ENCODE measurements at regions not wholly inside any gene's neighbourhood (a gene's known extent, or its start where the extent isn't known, plus 50 kb on each side); places are given as distances from the start of the nearest gene placed in this dataset.

GRCh38 chr16:86751076-86752030, 173.0 kb downstream of the FOXL1 start:
- Histone ChIP-seq H3K27ac (ENCODE audit: low read length) (no peak overlapping the region), H3K9me3 (ENCODE audit: insufficient read depth, low read length) (no peaks in the 10 kb centered on the region), H3K79me2 (ENCODE audit: low read length) (no peaks in the 10 kb centered on the region), H3K4me2 (ENCODE audit: low read length) (no peak overlapping the region), H3K27me3 (ENCODE audit: low read depth, low read length) (no peaks in the 10 kb centered on the region), H3K36me3 (replicated peaks; ENCODE audit: low read depth, low read length) (no peaks in the 10 kb centered on the region), H3K9ac (ENCODE audit: low read length) (no peak overlapping the region), H3K4me3 (ENCODE audit: low read length) (no peak overlapping the region), H3K4me1 (ENCODE audit: low read length) (no peaks in the 10 kb centered on the region), H2AFZ (ENCODE audit: low read depth, low read length) (no peak overlapping the region), H4K20me1 (ENCODE audit: insufficient read depth, low read length) (no peaks in the 10 kb centered on the region)
- TF ChIP-seq EZH2phosphoT487 (IDR thresholded peaks at IDR 0.05; ENCODE audit: low read depth) = no peak
- TF ChIP-seq CTCF (IDR thresholded peaks at IDR 0.05; ENCODE audit: low read depth, low read length) = no peak

- H3K4me3 ChIP-seq (ENCODE audit: low read length) = no peak overlapping the region
- no peaks in the 10 kb centered on the region for H3K79me2 ChIP-seq (ENCODE audit: low read length)
- H3K27me3 ChIP-seq (ENCODE audit: low read depth, low read length) = no peaks in the 10 kb centered on the region
- no peak overlapping the region for H3K27ac ChIP-seq (ENCODE audit: low read length)
- no peaks in the 10 kb centered on the region for H3K4me1 ChIP-seq (ENCODE audit: low read length)
- no peak overlapping the region for H2AFZ ChIP-seq (ENCODE audit: low read depth, low read length)
- TF ChIP-seq EZH2phosphoT487 (IDR thresholded peaks at IDR 0.05; ENCODE audit: low read depth) (no peak), CTCF (IDR thresholded peaks at IDR 0.05; ENCODE audit: low read depth, low read length) (no peak)
- no peaks in the 10 kb centered on the region for H3K9me3 ChIP-seq (ENCODE audit: insufficient read depth, low read length)
- no peak overlapping the region for H3K4me2 ChIP-seq (ENCODE audit: low read length)
- H3K36me3 ChIP-seq (replicated peaks; ENCODE audit: low read depth, low read length) = no peaks in the 10 kb centered on the region
- H4K20me1 ChIP-seq (ENCODE audit: insufficient read depth, low read length) = no peaks in the 10 kb centered on the region
- H3K9ac ChIP-seq (ENCODE audit: low read length) = no peak overlapping the region
These were observed 174.3 kb downstream of the FOXL1 start for GRCh38 chr16:86752582-86753175.

- Histone ChIP-seq H3K27ac (ENCODE audit: low read length) (no peak overlapping the region), H3K9ac (ENCODE audit: low read length) (no peak overlapping the region), H4K20me1 (ENCODE audit: insufficient read depth, low read length) (no peaks in the 10 kb centered on the region), H3K4me2 (ENCODE audit: low read length) (no peak overlapping the region), H3K9me3 (ENCODE audit: insufficient read depth, low read length) (no peaks in the 10 kb centered on the region), H3K79me2 (ENCODE audit: low read length) (no peaks in the 10 kb centered on the region), H3K36me3 (replicated peaks; ENCODE audit: low read depth, low read length) (no peaks in the 10 kb centered on the region), H3K4me1 (ENCODE audit: low read length) (no peaks in the 10 kb centered on the region), H3K4me3 (ENCODE audit: low read length) (no peak overlapping the region), H3K27me3 (ENCODE audit: low read depth, low read length) (no peaks in the 10 kb centered on the region), H2AFZ (ENCODE audit: low read depth, low read length) (no peak overlapping the region)
- TF ChIP-seq CTCF (IDR thresholded peaks at IDR 0.05; ENCODE audit: low read depth, low read length) = no peak
- no peak for TF ChIP-seq EZH2phosphoT487 (IDR thresholded peaks at IDR 0.05; ENCODE audit: low read depth)
These were observed 175.1 kb downstream of the FOXL1 start for GRCh38 chr16:86753399-86753798.

- Histone ChIP-seq H3K9ac (ENCODE audit: low read length) (no peak overlapping the region), H4K20me1 (ENCODE audit: insufficient read depth, low read length) (no peaks in the 10 kb centered on the region), H3K4me2 (ENCODE audit: low read length) (no peak overlapping the region), H3K79me2 (ENCODE audit: low read length) (no peaks in the 10 kb centered on the region), H2AFZ (ENCODE audit: low read depth, low read length) (no peak overlapping the region), H3K27me3 (ENCODE audit: low read depth, low read length) (no peaks in the 10 kb centered on the region), H3K4me1 (ENCODE audit: low read length) (no peaks in the 10 kb centered on the region), H3K27ac (ENCODE audit: low read length) (no peak overlapping the region), H3K4me3 (ENCODE audit: low read length) (no peak overlapping the region), H3K9me3 (ENCODE audit: insufficient read depth, low read length) (no peaks in the 10 kb centered on the region), H3K36me3 (replicated peaks; ENCODE audit: low read depth, low read length) (no peaks in the 10 kb centered on the region)
- TF ChIP-seq CTCF (IDR thresholded peaks at IDR 0.05; ENCODE audit: low read depth, low read length) (no peak), EZH2phosphoT487 (IDR thresholded peaks at IDR 0.05; ENCODE audit: low read depth) (no peak)
These were observed 177.2 kb downstream of the FOXL1 start for GRCh38 chr16:86755571-86756006.
